H1 (cell line): ENCODE measurements at regions not wholly inside any gene's neighbourhood (a gene's known extent, or its start where the extent isn't known, plus 50 kb on each side); places are given as distances from the start of the nearest gene placed in this dataset.

Experiments
- CTCF ChIA-PET: fragments of 300-600 bp; sonication (Branson Sonifier 250); formaldehyde crosslinking; loops from one replicate; lab custom pipeline; 2021; ENCODE audit not compliant: partially characterized antibody; lab: Charles Lee
- POLR2A ChIA-PET: fragments of 300-600 bp; sonication (Branson Sonifier 250); formaldehyde crosslinking; loops from one replicate; lab custom pipeline; 2021; ENCODE audit warnings: inconsistent platforms; ENCODE audit not compliant: partially characterized antibody; lab: Charles Lee
- DNase-seq, 2 experiments: peaks; one replicate each; pipeline versions ENCODE4 v3.0.0 to v3.0.0-alpha.2; 2010 to 2022; ENCODE audit warnings: low spot score in 2 of 2, low read depth in 1 of 2, mixed read lengths in 1 of 2
- FAIRE-seq: peaks from 2 replicates; lab custom pipeline; 2011; peaks lifted over from hg19 to GRCh38; lab: Jason Lieb, UNC
- H2AFZ ChIP-seq: 2 replicates; pipeline ENCODE4 v1.8.1; 2012; ENCODE audit warnings: low read length, inconsistent platforms
- H2AK5ac ChIP-seq: 2 replicates; pipeline ENCODE4 v1.6.1; 2013; ENCODE audit warnings: low read depth, low read length
- H2BK120ac ChIP-seq: replicated peaks from 2 replicates; pipeline ENCODE3; 2013; ENCODE audit warnings: low read depth, low read length, inconsistent platforms
- H2BK12ac ChIP-seq: 2 replicates; pipeline ENCODE4 v1.6.1; 2013; ENCODE audit warnings: low read depth, low read length
- H2BK15ac ChIP-seq: 2 replicates; pipeline ENCODE4 v1.6.1; 2013; ENCODE audit warnings: low read length
- H2BK20ac ChIP-seq: 2 replicates; pipeline ENCODE4 v1.6.1; 2013; ENCODE audit warnings: low read length
- H2BK5ac ChIP-seq: 2 replicates; pipeline ENCODE4 v1.6.1; 2013; ENCODE audit warnings: low read depth, low read length
- H3K14ac ChIP-seq: 2 replicates; pipeline ENCODE4 v1.6.1; 2013; ENCODE audit warnings: inconsistent platforms; ENCODE audit not compliant: insufficient read length
- H3K18ac ChIP-seq: 2 replicates; pipeline ENCODE4 v1.6.1; 2013; ENCODE audit warnings: low read length; ENCODE audit errors: extremely low read depth
- H3K23ac ChIP-seq: 2 replicates; pipeline ENCODE4 v1.6.1; 2013; ENCODE audit warnings: inconsistent platforms; ENCODE audit not compliant: insufficient read length
- H3K23me2 ChIP-seq: 2 replicates; pipeline ENCODE4 v1.6.1; 2013; ENCODE audit warnings: low read depth, low read length
- H3K27ac ChIP-seq: 2 replicates; pipeline ENCODE4 v1.6.1; 2011; ENCODE audit warnings: low read depth, low read length, inconsistent platforms
- H3K27me3 ChIP-seq, 4 experiments: replicated peaks in 1 of 4; 1 replicate in 1 of 4; 2 replicates in 3 of 4; pipeline versions ENCODE4 v1.6.1 to v1.8.1; 2011 to 2013; ENCODE audit warnings: low read length in 3 of 4, mild to moderate bottlenecking in 3 of 4, inconsistent platforms in 2 of 4, mixed read lengths in 2 of 4, moderate library complexity in 1 of 4; ENCODE audit not compliant: control insufficient read depth in 3 of 4, insufficient read depth in 3 of 4; ENCODE audit errors: extremely low read depth in 1 of 4
- H3K36me3 ChIP-seq, 4 experiments: 2 replicates each; pipeline versions ENCODE4 v1.6.1 to v1.8.1; 2011 to 2013; ENCODE audit warnings: mild to moderate bottlenecking in 4 of 4, low read length in 3 of 4, moderate library complexity in 2 of 4, control low read depth in 1 of 4, inconsistent platforms in 1 of 4; ENCODE audit not compliant: insufficient read depth in 4 of 4, control insufficient read depth in 2 of 4
- H3K4ac ChIP-seq: replicated peaks from 2 replicates; pipeline ENCODE3; 2013; ENCODE audit warnings: low read length, low read depth, mixed read lengths, inconsistent platforms; ENCODE audit not compliant: insufficient read length
- H3K4me1 ChIP-seq, 4 experiments: replicated peaks in 1 of 4; 1 replicate in 1 of 4; 2 replicates in 3 of 4; pipeline versions ENCODE4 v1.6.1 to v1.8.1; 2011 to 2013; ENCODE audit warnings: low read length in 3 of 4, inconsistent platforms in 2 of 4, mixed read lengths in 1 of 4; ENCODE audit not compliant: insufficient read depth in 4 of 4, control insufficient read depth in 3 of 4
- H3K4me2 ChIP-seq, 2 experiments: 2 replicates each; pipeline versions ENCODE4 v1.6.1 to v1.8.1; 2011 to 2013; ENCODE audit warnings: low read depth in 2 of 2, low read length in 2 of 2, control low read depth in 1 of 2, inconsistent platforms in 1 of 2, mild to moderate bottlenecking in 1 of 2; ENCODE audit not compliant: insufficient read depth in 1 of 2
- H3K4me3 ChIP-seq, 4 experiments: fragments of 200-600, 300-600 bp in 1 of 4; sonication (generic), shearing (Covaris generic), sonication (Bioruptor Twin) in 1 of 4; 2 replicates each; pipeline versions ENCODE4 v1.5.1 to v1.8.1; 2011 to 2016; ENCODE audit warnings: low read length in 4 of 4, low read depth in 3 of 4, control low read depth in 2 of 4, inconsistent platforms in 2 of 4, mild to moderate bottlenecking in 2 of 4, mixed read lengths in 1 of 4, moderate library complexity in 1 of 4; ENCODE audit not compliant: insufficient read depth in 2 of 4; ENCODE audit errors: extremely low read depth in 1 of 4
- H3K56ac ChIP-seq: replicated peaks from 2 replicates; pipeline ENCODE3; 2013; ENCODE audit warnings: low read depth, mild to moderate bottlenecking, mixed read lengths, low read length, inconsistent platforms; ENCODE audit not compliant: insufficient read length
- H3K79me1 ChIP-seq: 2 replicates; pipeline ENCODE4 v1.6.1; 2013; ENCODE audit warnings: low read depth, low read length, control low read depth
- H3K79me2 ChIP-seq, 2 experiments: 2 replicates each; pipeline versions ENCODE4 v1.6.1 to v1.8.1; 2012 to 2013; ENCODE audit warnings: low read length in 2 of 2, mild to moderate bottlenecking in 2 of 2, inconsistent platforms in 1 of 2; ENCODE audit not compliant: insufficient read depth in 2 of 2, control insufficient read depth in 1 of 2
- H3K9ac ChIP-seq, 4 experiments: replicated peaks in 1 of 4; 1 replicate in 1 of 4; 2 replicates in 3 of 4; pipeline versions ENCODE4 v1.6.1 to v1.8.1; 2011 to 2013; ENCODE audit warnings: low read depth in 3 of 4, low read length in 3 of 4, control low read depth in 2 of 4, mild to moderate bottlenecking in 2 of 4, moderate library complexity in 2 of 4, inconsistent platforms in 1 of 4; ENCODE audit errors: extremely low read depth in 1 of 4
- H3K9me3 ChIP-seq, 2 experiments: 2 replicates each; pipeline versions ENCODE4 v1.6.1 to v1.8.1; 2012 to 2013; ENCODE audit warnings: mild to moderate bottlenecking in 2 of 2, moderate library complexity in 2 of 2, control low read depth in 1 of 2, inconsistent platforms in 1 of 2, low read depth in 1 of 2, low read length in 1 of 2, mixed read lengths in 1 of 2; ENCODE audit not compliant: insufficient read depth in 2 of 2
- H4K20me1 ChIP-seq, 2 experiments: replicated peaks in 1 of 2; 2 replicates each; pipeline versions ENCODE3 to v1.8.1; 2011 to 2013; ENCODE audit warnings: inconsistent platforms in 2 of 2, low read length in 2 of 2, mild to moderate bottlenecking in 1 of 2; ENCODE audit not compliant: insufficient read depth in 2 of 2, control insufficient read depth in 1 of 2
- H4K5ac ChIP-seq: 2 replicates; pipeline ENCODE4 v1.6.1; 2013; ENCODE audit warnings: low read length, low read depth, mixed read lengths, inconsistent platforms; ENCODE audit not compliant: insufficient read length
- H4K8ac ChIP-seq: 2 replicates; pipeline ENCODE4 v1.8.0; 2013; ENCODE audit warnings: mild to moderate bottlenecking, moderate library complexity, low read length, inconsistent platforms; ENCODE audit not compliant: insufficient read depth; ENCODE audit errors: extremely low read depth
- H4K91ac ChIP-seq: replicated peaks from 2 replicates; pipeline ENCODE3; 2013; ENCODE audit warnings: low read length, mixed read lengths, inconsistent platforms; ENCODE audit not compliant: insufficient read length
- FOSL1 ChIP-seq: IDR thresholded peaks from 2 replicates; pipeline ENCODE4 v1.6.1; 2011; ENCODE audit warnings: mild to moderate bottlenecking, low read depth, low read length, moderate library complexity; ENCODE audit not compliant: insufficient read depth
- POLR2A ChIP-seq, 2 experiments: IDR thresholded peaks; 1 replicate in 1 of 2; 2 replicates in 1 of 2; pipeline ENCODE4 v1.6.1; 2011; ENCODE audit warnings: low read depth in 2 of 2, low read length in 2 of 2, mild to moderate bottlenecking in 2 of 2; ENCODE audit errors: control extremely low read depth in 1 of 2
- RAD21 ChIP-seq, 2 experiments: IDR thresholded peaks in 1 of 2; conservative IDR thresholded peaks in 1 of 2; 2 replicates each; pipeline ENCODE4 v1.6.1; 2011; ENCODE audit warnings: low read depth in 2 of 2, low read length in 2 of 2, improper control_type of control experiment in 1 of 2, inconsistent platforms in 1 of 2, mild to moderate bottlenecking in 1 of 2, moderate library complexity in 1 of 2
- RNF2 ChIP-seq: fragments of 200-900, 300-1000 bp; sonication (generic); IDR thresholded peaks from 2 replicates; pipeline ENCODE4 v1.7.1; 2016; ENCODE audit warnings: borderline replicate concordance, low read depth, mild to moderate bottlenecking, antibody characterized with exemption, low read length; ENCODE audit not compliant: poor library complexity, severe bottlenecking; ENCODE audit errors: missing control alignments

DNA sequence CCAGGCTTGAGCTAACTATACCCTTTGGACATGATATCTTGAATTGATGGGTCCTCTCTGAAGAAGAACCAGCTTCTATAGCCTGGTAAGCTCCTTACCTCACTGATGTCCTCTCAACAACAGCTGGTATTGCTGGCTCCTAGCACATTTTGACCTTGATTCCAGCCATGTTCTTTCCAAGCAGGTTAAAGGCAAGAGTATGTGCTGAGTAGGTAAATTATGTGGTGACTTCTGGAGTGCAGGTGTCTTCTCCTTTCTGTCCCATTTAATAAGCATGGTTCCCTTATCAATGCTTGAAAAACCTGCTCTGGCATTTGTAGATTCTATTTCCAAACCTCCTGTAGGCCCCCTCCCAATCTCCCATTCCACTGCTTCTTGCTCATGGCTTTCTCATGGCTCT, 300.1 kb downstream of the UTP18 start:
- H3K9ac ChIP-seq: no peak overlapping the region
- ChIA-PET POLR2A (no interaction called here), CTCF (no interaction called here)
- no peak overlapping the region for H2BK20ac ChIP-seq
- H4K8ac ChIP-seq: no peak overlapping the region
- H3K4me1 ChIP-seq: no peaks in the 10 kb centered on the region
- H3K56ac ChIP-seq: no peak overlapping the region
- H3K18ac ChIP-seq: no peak overlapping the region
- no peak overlapping the region for H3K27ac ChIP-seq
- H2BK12ac ChIP-seq: no peak overlapping the region
- FAIRE-seq: no peak
- DNase-seq: no peak
- H4K91ac ChIP-seq: no peak overlapping the region
- H2BK15ac ChIP-seq: no peak overlapping the region
- H3K36me3 ChIP-seq: no peaks in the 10 kb centered on the region
- H2BK120ac ChIP-seq: no peak overlapping the region
- H3K27me3 ChIP-seq: peaks cover 0 to 1% (median 0%) of the 10 kb centered on the region in 4 experiments; a peak in 1 of 7 replicates
- H4K5ac ChIP-seq: no peak overlapping the region
- H3K9me3 ChIP-seq: no peaks in the 10 kb centered on the region
- no peaks in the 10 kb centered on the region for H3K79me1 ChIP-seq
- H2AFZ ChIP-seq: no peak overlapping the region
- no peak overlapping the region for H2AK5ac ChIP-seq
- no peaks in the 10 kb centered on the region for H3K79me2 ChIP-seq
- H3K4me3 ChIP-seq: no peak overlapping the region
- H3K23ac ChIP-seq: no peak overlapping the region
- H3K4me2 ChIP-seq: no peak overlapping the region
- no peaks in the 10 kb centered on the region for H4K20me1 ChIP-seq
- TF ChIP-seq POLR2A (IDR thresholded peaks at IDR 0.05; ENCODE audit: control extremely low read depth in 1 of 2, low read depth in 2 of 2, low read length in 2 of 2) (no peak), RNF2 (no peak), RAD21 (IDR thresholded peaks at IDR 0.05 in 1 of 2, conservative IDR thresholded peaks at IDR 0.05 in 1 of 2; ENCODE audit: low read depth in 2 of 2, low read length in 2 of 2) (no peak), FOSL1 (no peak)
- no peak overlapping the region for H3K4ac ChIP-seq
- H2BK5ac ChIP-seq: no peak overlapping the region
- no peak overlapping the region for H3K14ac ChIP-seq
- no peaks in the 10 kb centered on the region for H3K23me2 ChIP-seq
